RCC 7860 (cell line): ENCODE measurements at regions not wholly inside any gene's neighbourhood (a gene's known extent, or its start where the extent isn't known, plus 50 kb on each side); places are given as distances from the start of the nearest gene placed in this dataset.
"Not testable (repeated sequence)": the region's sequence is repeated elsewhere in the genome, so short reads cannot be mapped to it uniquely, and the experiment has no call there.

Experiments
- DNase-seq: peaks from one replicate; pipeline ENCODE4 v3.0.0-alpha.2; 2015; ENCODE audit warnings: low spot score
- FAIRE-seq: peaks from 2 replicates; lab custom pipeline; 2012; peaks lifted over from hg19 to GRCh38; lab: Jason Lieb, UNC

- no peak for FAIRE-seq
- DNase-seq, result peak; percentile 2
Measured at GRCh38 chr7:82625377-82625776, 181.8 kb upstream of the CACNA2D1 start.

DNA sequence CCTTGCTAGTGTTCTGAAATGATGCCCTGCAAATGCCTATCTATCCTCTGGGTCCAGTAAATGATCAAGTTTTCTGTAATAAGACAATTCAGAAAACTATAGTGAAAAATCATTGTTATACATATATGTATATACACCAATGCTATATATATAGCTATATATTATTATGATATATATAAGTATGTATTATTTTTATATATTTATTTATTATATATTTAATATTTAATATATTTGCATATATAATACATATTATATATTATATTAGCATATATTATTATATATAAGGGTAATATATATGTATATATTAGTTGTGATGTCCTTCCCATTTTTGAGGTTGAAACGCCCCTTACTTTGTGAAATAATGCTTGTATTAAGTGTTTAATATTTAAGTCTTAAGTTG, 181.4 kb upstream of the CACNA2D1 start:
- DNase-seq, result no peak

DNA sequence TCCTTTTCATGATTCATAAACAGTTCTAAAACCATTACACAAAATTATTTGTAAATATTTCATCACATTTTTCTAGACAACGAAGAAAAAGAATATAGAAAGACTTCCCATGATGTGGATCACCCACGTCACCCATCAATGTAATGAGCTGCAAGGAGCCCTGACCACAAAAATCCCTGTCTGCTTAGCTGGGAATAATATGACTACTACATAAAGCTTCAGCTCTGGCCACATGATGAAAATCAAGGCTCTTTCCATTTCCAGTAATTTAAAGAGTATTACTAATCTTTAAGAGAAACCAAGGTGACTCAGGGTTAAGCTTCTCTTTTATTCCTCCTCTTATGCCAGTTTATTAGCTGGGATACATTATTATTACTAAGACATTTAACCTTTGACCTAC, 180.8 kb upstream of the CACNA2D1 start:
- DNase-seq (peak; percentile 35), FAIRE-seq (peak; percentile 79)

More for the DNA sequence above, 181.4 kb upstream of the CACNA2D1 start:
- FAIRE-seq, result peak; percentile 79

- FAIRE-seq, result no peak
- no peak for DNase-seq
Measured at GRCh38 chr7:82623812-82624211, 180.2 kb upstream of the CACNA2D1 start.

GRCh38 chr7:82617156-82617555, 173.6 kb upstream of the CACNA2D1 start:
- no peak for DNase-seq
- no peak for FAIRE-seq

- no peak for DNase-seq
- FAIRE-seq, result no peak
Measured at GRCh38 chr7:82616059-82616728, 172.6 kb upstream of the CACNA2D1 start.

DNA sequence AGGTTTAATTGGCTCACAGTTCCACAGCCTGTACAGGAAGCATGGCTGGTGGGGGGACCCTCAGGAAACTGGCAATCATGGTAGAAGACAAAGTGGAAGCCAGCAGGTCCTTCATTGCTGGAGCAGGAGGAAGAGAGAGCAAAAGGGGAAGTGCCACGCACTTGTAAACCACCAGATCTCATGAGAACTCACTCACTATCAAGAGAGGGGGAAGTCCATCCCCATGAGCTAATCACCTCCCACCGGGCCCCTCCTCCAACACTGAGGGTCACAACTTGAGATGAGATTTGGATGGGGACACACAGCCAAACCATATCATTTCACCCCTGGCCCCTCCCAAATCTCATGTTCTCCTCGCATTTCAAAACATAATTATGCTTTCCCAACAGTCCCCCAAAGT, 171.9 kb upstream of the CACNA2D1 start:
- DNase-seq, result no peak
- FAIRE-seq, result no peak

- FAIRE-seq (no peak), DNase-seq (no peak)
Measured at GRCh38 chr7:82609746-82610145, 166.2 kb upstream of the CACNA2D1 start.

GRCh38 chr7:82605247-82605864, 161.8 kb upstream of the CACNA2D1 start:
- DNase-seq, result no peak
- FAIRE-seq, result peak; percentile 68

DNA sequence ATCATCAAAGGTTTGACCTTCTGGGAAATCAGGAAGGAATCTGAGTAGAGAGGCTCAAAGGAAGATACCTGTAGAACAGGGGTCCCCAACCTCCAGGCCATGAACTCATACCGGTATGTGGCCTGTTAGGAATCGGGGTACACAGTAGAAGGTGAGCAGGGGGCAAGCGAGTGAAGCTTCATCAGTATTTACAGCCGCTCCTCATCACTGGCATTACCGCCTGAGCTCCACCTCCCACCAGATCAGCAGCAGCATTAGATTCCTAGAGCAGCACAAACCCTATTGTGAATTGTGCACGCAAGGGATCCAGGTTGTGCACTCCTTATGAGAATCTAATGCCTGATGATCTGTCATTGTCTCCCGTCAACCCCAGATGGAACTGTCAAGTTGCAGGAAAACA, 158.5 kb upstream of the CACNA2D1 start:
- FAIRE-seq (no peak), DNase-seq (no peak)

DNA sequence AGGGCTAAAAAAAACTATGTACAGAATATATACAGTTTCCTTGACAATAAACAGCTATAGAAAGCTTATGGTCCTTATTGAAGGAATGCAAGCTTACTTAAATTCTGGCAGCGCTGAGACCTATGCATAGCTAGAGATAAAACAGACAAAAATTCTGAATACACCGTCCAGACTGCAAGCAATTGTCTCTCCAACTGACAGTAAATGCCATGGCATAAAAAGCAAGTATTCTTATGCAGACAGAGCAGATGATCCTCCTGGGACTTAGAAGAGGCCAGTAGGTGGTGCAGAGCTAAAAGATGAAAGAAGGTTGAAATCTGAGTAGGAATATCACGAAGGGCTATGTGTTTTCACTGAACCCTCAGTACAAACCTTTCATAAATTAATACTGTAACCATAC, 157.0 kb upstream of the CACNA2D1 start:
- no peak for DNase-seq
- FAIRE-seq, result no peak

DNA sequence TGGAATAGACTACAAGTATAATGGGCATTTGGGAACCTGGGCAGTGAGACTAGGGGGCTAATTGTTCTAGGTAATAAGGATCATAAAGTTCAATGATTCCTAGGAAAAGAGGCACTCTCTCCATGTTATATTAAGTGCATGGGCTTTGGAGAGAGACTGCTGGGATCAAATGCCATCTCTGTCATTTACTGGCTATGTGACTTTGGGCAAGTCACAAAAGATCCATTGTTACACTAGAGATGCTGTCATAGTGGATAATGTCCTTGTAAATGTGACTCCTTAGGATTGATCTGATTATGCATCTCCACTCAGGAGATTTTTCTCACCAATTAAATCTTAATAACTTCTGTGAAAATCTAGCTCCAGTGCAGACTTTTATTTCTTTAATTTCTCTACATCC, 156.3 kb upstream of the CACNA2D1 start:
- DNase-seq (no peak), FAIRE-seq (no peak)

- FAIRE-seq, result no peak
Measured at GRCh38 chr7:82598958-82599357, 155.4 kb upstream of the CACNA2D1 start.

DNA sequence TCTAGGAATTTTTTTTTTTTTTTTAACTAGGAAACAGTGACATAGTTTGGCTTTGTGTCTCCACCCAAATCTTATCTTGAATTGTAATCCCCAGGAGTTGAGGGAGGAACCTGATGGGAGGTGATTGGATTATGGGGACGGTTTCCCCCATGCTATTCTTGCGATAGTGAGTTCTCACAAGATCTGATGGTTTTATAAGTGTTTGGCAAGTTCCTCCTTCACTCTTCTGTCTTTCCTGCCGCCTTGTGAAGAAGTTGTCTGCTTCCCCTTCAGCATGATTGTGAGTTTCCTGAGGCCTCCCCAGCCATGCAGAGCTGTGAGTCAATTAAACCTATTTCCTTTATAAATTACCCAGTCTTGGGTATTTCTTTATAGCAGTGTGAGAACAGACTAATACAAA, 152.2 kb upstream of the CACNA2D1 start:
- FAIRE-seq, DNase-seq: not testable (repeated sequence)

More at GRCh38 chr7:82598958-82599357, 155.4 kb upstream of the CACNA2D1 start:
- DNase-seq, result no peak

GRCh38 chr7:82595176-82595575, 151.6 kb upstream of the CACNA2D1 start:
- DNase-seq (no peak), FAIRE-seq (no peak)

- DNase-seq (no peak), FAIRE-seq (no peak)
Measured at GRCh38 chr7:82594665-82595064, 151.1 kb upstream of the CACNA2D1 start.

- DNase-seq (no peak), FAIRE-seq (no peak)
Measured at GRCh38 chr7:82593780-82594179, 150.2 kb upstream of the CACNA2D1 start.

- no peak for FAIRE-seq
Measured at GRCh38 chr7:82592416-82592815, 148.8 kb upstream of the CACNA2D1 start.

GRCh38 chr7:82579047-82579446, 135.5 kb upstream of the CACNA2D1 start:
- FAIRE-seq (no peak), DNase-seq (no peak)

More at GRCh38 chr7:82592416-82592815, 148.8 kb upstream of the CACNA2D1 start:
- DNase-seq, result no peak

GRCh38 chr7:82578430-82578829, 134.9 kb upstream of the CACNA2D1 start:
- FAIRE-seq (no peak), DNase-seq (no peak)

DNA sequence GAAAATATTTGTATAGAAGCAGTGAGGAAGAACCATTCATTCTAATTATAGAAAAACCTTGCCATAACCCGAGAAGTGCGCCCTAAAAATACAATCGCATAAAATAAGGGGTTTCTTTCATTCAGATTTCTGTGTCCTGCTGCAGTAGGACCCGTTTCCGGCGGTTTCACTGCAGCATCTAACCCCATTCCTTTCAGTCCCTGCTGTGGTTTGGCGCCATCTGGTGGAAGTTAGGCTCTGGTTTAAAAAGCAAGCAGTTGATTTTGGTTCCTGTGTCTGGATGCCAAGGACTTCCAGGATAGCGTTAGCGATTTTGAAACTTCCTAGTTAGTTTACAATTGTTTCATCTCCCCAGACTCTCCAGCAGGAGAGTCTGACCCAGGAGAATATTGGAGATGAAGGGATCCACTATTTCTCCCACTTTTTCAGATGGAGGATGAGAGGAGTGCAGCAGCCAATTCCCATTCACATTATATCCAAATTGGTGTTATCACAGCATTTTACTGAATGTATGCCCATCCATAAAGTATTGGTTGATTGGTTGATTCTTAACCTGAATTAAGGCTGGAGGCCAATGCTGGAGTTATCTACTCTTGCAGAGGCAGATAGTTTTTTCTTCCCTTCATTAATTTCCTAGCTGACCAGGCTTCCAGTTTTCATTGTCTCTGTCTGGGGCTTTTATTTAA, 128.8 kb upstream of the CACNA2D1 start:
- peak; percentile 64 for FAIRE-seq
- DNase-seq, result peak; percentile 66

GRCh38 chr7:82571047-82571446, 127.5 kb upstream of the CACNA2D1 start:
- not testable (repeated sequence) for FAIRE-seq, DNase-seq
